GM23338 (cell line): ENCODE measurements at regions not wholly inside any gene's neighbourhood (a gene's known extent, or its start where the extent isn't known, plus 50 kb on each side); places are given as distances from the start of the nearest gene placed in this dataset.

Source experiments
- ATAC-seq: fragments of 200-7000 bp; cut with Tn5 transposase; 3 replicates; pipeline ENCODE4 v1.9.1; 2020
- DNase-seq: peaks from one replicate; pipeline ENCODE4 v3.0.0-alpha.2; 2015; ENCODE audit warnings: low spot score
- H2AFZ ChIP-seq: fragments of 200-600 bp; sonication (generic); 2 replicates; pipeline ENCODE4 v1.8.0; 2016; ENCODE audit warnings: antibody characterized with exemption, mild to moderate bottlenecking, moderate library complexity
- H3F3A ChIP-seq: fragments of 200-600 bp; sonication (generic); replicated peaks from 2 replicates; pipeline ENCODE4 v1.8.0; 2017; ENCODE audit warnings: antibody characterized with exemption, mixed run types, low read depth
- H3K27ac ChIP-seq: fragments of 200-600 bp; sonication (generic); 2 replicates; pipeline ENCODE4 v1.6.1; 2016; ENCODE audit warnings: low read depth
- H3K27me3 ChIP-seq: fragments of 200-600 bp; sonication (generic); 2 replicates; pipeline ENCODE4 v1.8.0; 2016; ENCODE audit warnings: mild to moderate bottlenecking, mixed run types, moderate library complexity; ENCODE audit not compliant: insufficient read depth
- H3K36me3 ChIP-seq: fragments of 200-600 bp; sonication (generic); 2 replicates; pipeline ENCODE4 v1.8.0; 2016; ENCODE audit warnings: mild to moderate bottlenecking; ENCODE audit not compliant: insufficient read depth
- H3K4me1 ChIP-seq: fragments of 200-600 bp; sonication (generic); 2 replicates; pipeline ENCODE4 v1.8.0; 2016; ENCODE audit warnings: mild to moderate bottlenecking, moderate library complexity; ENCODE audit not compliant: insufficient read depth
- H3K4me2 ChIP-seq: fragments of 200-600 bp; sonication (generic); 2 replicates; pipeline ENCODE4 v1.7.1; 2017; ENCODE audit warnings: mixed run types
- H3K4me3 ChIP-seq: fragments of 200-600 bp; sonication (generic); 2 replicates; pipeline ENCODE4 v1.6.1; 2016; ENCODE audit warnings: mixed run types
- H3K79me2 ChIP-seq: fragments of 200-600 bp; sonication (generic); replicated peaks from 2 replicates; pipeline ENCODE4 v1.8.0; 2017; ENCODE audit warnings: mild to moderate bottlenecking; ENCODE audit not compliant: insufficient read depth
- H3K9me2 ChIP-seq: fragments of 200-600 bp; sonication (generic); 2 replicates; pipeline ENCODE4 v1.8.0; 2017; ENCODE audit not compliant: insufficient read depth
- H4K20me1 ChIP-seq: fragments of 200-600 bp; sonication (generic); replicated peaks from 2 replicates; pipeline ENCODE4 v1.8.0; 2017; ENCODE audit warnings: mild to moderate bottlenecking; ENCODE audit not compliant: insufficient read depth
- H3K27ac Mint-ChIP-seq: 2 replicates; pipeline ENCODE4 v1.8.0; 2020; ENCODE audit warnings: inconsistent platforms, mild to moderate bottlenecking, moderate library complexity, mixed read lengths
- H3K27me3 Mint-ChIP-seq: 3 replicates; pipeline ENCODE4 v1.8.0; 2022; ENCODE audit warnings: low read depth, mild to moderate bottlenecking, moderate library complexity, mixed read lengths, inconsistent platforms; ENCODE audit not compliant: insufficient read depth, poor library complexity
- H3K36me3 Mint-ChIP-seq: 3 replicates; pipeline ENCODE4 v1.8.0; 2021; ENCODE audit warnings: low read depth, mild to moderate bottlenecking, inconsistent platforms, moderate library complexity, mixed read lengths
- H3K4me1 Mint-ChIP-seq: 3 replicates; pipeline ENCODE4 v1.8.0; 2020; ENCODE audit warnings: mild to moderate bottlenecking, inconsistent platforms, mixed read lengths
- H3K4me3 Mint-ChIP-seq: 3 replicates; pipeline ENCODE4 v1.8.0; 2021; ENCODE audit warnings: moderate library complexity, mild to moderate bottlenecking, inconsistent platforms, mixed read lengths
- H3K9me3 Mint-ChIP-seq: 3 replicates; pipeline ENCODE4 v1.8.0; 2020; ENCODE audit warnings: moderate library complexity, mild to moderate bottlenecking, inconsistent platforms, mixed read lengths
- CREB1 ChIP-seq: fragments of 250-450 bp; sonication (Bioruptor Pico); IDR thresholded peaks from 2 replicates; pipeline ENCODE4 v1.5.0; 2020; ENCODE audit warnings: low read depth, mild to moderate bottlenecking, moderate library complexity
- EZH2 ChIP-seq: fragments of 200-600 bp; sonication (generic); IDR thresholded peaks from one replicate; pipeline ENCODE4 v1.8.0; 2017; ENCODE audit warnings: antibody characterized with exemption, mild to moderate bottlenecking, low read depth; ENCODE audit not compliant: unreplicated experiment
- EZH2phosphoT487 ChIP-seq: fragments of 200-600 bp; sonication (generic); IDR thresholded peaks from one replicate; pipeline ENCODE4 v1.8.1; 2018; ENCODE audit warnings: antibody characterized with exemption; ENCODE audit not compliant: unreplicated experiment
- JUNB ChIP-seq: IDR thresholded peaks from one replicate; pipeline ENCODE4 v1.6.1; 2016; ENCODE audit warnings: antibody characterized with exemption; ENCODE audit not compliant: unreplicated experiment
- NANOG ChIP-seq: IDR thresholded peaks from 2 replicates; pipeline ENCODE4 v1.6.1; 2016; ENCODE audit warnings: antibody characterized with exemption, borderline replicate concordance
- POLR2AphosphoS5 ChIP-seq: IDR thresholded peaks from 2 replicates; pipeline ENCODE4 v1.6.1; 2016; ENCODE audit warnings: antibody characterized with exemption, low read depth
- STAT1 ChIP-seq: IDR thresholded peaks from one replicate; pipeline ENCODE4 v1.6.1; 2016; ENCODE audit warnings: antibody characterized with exemption; ENCODE audit not compliant: unreplicated experiment
- ZNF114 ChIP-seq: fragments of 250-450 bp; sonication (Bioruptor Pico); IDR thresholded peaks from 2 replicates; pipeline ENCODE4 v1.5.0; 2020; ENCODE audit warnings: mild to moderate bottlenecking, moderate library complexity
- ZNF331 ChIP-seq: fragments of 250-450 bp; sonication (Bioruptor Pico); IDR thresholded peaks from 2 replicates; pipeline ENCODE4 v1.5.0; 2020; ENCODE audit warnings: low read depth, mild to moderate bottlenecking, moderate library complexity
- TF ChIP-seq, protein P1 (sequence below), 2 experiments: fragments of 200-600 bp in 1 of 2; sonication (generic) in 1 of 2; conservative IDR thresholded peaks; 2 replicates each; pipeline versions ENCODE4 v1.5.1 to v1.6.1; 2016 to 2017; ENCODE audit warnings: antibody characterized with exemption in 2 of 2, low read depth in 2 of 2, mild to moderate bottlenecking in 2 of 2, moderate library complexity in 1 of 2
- TF ChIP-seq, protein P2 (sequence below): IDR thresholded peaks from one replicate; pipeline ENCODE4 v1.6.1; 2018; ENCODE audit warnings: antibody characterized with exemption; ENCODE audit not compliant: unreplicated experiment
- TF ChIP-seq, protein P3 (sequence below): fragments of 250-450 bp; sonication (Bioruptor Pico); IDR thresholded peaks from 2 replicates; pipeline ENCODE4 v1.5.0; 2020; ENCODE audit warnings: mild to moderate bottlenecking, moderate library complexity
- TF ChIP-seq, protein P4 (sequence below): IDR thresholded peaks from 2 replicates; pipeline ENCODE4 v1.6.1; 2016; ENCODE audit warnings: antibody characterized with exemption

DNA sequence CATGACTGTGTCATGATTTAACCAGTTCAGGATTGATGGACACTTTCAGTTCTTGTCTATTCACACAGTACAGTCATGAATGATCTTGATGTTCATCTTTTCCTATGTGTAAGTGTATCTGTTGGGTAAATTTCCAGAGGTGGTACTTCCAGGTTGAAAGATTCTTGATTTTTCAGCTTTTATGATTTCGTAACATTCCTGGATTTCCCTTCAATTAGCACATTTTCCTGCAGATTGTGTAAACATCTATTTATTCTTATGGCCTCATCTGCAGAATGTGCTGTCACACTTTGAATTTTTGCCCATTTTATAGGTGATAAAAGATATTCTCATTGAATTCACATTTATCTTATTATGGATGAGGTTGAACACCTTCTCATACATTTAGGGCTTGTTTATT, 222.0 kb upstream of the FOXQ1 start:
- no peaks in the 10 kb centered on the region for H3K79me2 ChIP-seq
- Mint-ChIP-seq H3K9me3 (no peaks in the 10 kb centered on the region; the same call in 2 of the 3 replicates), H3K36me3 (no peaks in the 10 kb centered on the region), H3K27ac (no peak overlapping the region), H3K4me3 (no peak overlapping the region), H3K27me3 (no peaks in the 10 kb centered on the region), H3K4me1 (no peaks in the 10 kb centered on the region)
- no peak overlapping the region for H3K4me3 ChIP-seq
- TF ChIP-seq STAT1 (no peak), EZH2phosphoT487 (no peak), ZNF331 (CRISPR knock-in tag) (no peak), CREB1 (CRISPR knock-in tag) (no peak), POLR2AphosphoS5 (no peak), ZNF114 (CRISPR knock-in tag) (no peak), NANOG (no peak), JUNB (no peak), EZH2 (no peak)
- TF ChIP-seq, protein P1, sequence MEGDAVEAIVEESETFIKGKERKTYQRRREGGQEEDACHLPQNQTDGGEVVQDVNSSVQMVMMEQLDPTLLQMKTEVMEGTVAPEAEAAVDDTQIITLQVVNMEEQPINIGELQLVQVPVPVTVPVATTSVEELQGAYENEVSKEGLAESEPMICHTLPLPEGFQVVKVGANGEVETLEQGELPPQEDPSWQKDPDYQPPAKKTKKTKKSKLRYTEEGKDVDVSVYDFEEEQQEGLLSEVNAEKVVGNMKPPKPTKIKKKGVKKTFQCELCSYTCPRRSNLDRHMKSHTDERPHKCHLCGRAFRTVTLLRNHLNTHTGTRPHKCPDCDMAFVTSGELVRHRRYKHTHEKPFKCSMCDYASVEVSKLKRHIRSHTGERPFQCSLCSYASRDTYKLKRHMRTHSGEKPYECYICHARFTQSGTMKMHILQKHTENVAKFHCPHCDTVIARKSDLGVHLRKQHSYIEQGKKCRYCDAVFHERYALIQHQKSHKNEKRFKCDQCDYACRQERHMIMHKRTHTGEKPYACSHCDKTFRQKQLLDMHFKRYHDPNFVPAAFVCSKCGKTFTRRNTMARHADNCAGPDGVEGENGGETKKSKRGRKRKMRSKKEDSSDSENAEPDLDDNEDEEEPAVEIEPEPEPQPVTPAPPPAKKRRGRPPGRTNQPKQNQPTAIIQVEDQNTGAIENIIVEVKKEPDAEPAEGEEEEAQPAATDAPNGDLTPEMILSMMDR (conservative IDR thresholded peaks at IDR 0.05; ENCODE audit: low read depth in 2 of 2) = no peak
- TF ChIP-seq, protein P2, sequence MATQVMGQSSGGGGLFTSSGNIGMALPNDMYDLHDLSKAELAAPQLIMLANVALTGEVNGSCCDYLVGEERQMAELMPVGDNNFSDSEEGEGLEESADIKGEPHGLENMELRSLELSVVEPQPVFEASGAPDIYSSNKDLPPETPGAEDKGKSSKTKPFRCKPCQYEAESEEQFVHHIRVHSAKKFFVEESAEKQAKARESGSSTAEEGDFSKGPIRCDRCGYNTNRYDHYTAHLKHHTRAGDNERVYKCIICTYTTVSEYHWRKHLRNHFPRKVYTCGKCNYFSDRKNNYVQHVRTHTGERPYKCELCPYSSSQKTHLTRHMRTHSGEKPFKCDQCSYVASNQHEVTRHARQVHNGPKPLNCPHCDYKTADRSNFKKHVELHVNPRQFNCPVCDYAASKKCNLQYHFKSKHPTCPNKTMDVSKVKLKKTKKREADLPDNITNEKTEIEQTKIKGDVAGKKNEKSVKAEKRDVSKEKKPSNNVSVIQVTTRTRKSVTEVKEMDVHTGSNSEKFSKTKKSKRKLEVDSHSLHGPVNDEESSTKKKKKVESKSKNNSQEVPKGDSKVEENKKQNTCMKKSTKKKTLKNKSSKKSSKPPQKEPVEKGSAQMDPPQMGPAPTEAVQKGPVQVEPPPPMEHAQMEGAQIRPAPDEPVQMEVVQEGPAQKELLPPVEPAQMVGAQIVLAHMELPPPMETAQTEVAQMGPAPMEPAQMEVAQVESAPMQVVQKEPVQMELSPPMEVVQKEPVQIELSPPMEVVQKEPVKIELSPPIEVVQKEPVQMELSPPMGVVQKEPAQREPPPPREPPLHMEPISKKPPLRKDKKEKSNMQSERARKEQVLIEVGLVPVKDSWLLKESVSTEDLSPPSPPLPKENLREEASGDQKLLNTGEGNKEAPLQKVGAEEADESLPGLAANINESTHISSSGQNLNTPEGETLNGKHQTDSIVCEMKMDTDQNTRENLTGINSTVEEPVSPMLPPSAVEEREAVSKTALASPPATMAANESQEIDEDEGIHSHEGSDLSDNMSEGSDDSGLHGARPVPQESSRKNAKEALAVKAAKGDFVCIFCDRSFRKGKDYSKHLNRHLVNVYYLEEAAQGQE = no peak
- TF ChIP-seq, protein P3, sequence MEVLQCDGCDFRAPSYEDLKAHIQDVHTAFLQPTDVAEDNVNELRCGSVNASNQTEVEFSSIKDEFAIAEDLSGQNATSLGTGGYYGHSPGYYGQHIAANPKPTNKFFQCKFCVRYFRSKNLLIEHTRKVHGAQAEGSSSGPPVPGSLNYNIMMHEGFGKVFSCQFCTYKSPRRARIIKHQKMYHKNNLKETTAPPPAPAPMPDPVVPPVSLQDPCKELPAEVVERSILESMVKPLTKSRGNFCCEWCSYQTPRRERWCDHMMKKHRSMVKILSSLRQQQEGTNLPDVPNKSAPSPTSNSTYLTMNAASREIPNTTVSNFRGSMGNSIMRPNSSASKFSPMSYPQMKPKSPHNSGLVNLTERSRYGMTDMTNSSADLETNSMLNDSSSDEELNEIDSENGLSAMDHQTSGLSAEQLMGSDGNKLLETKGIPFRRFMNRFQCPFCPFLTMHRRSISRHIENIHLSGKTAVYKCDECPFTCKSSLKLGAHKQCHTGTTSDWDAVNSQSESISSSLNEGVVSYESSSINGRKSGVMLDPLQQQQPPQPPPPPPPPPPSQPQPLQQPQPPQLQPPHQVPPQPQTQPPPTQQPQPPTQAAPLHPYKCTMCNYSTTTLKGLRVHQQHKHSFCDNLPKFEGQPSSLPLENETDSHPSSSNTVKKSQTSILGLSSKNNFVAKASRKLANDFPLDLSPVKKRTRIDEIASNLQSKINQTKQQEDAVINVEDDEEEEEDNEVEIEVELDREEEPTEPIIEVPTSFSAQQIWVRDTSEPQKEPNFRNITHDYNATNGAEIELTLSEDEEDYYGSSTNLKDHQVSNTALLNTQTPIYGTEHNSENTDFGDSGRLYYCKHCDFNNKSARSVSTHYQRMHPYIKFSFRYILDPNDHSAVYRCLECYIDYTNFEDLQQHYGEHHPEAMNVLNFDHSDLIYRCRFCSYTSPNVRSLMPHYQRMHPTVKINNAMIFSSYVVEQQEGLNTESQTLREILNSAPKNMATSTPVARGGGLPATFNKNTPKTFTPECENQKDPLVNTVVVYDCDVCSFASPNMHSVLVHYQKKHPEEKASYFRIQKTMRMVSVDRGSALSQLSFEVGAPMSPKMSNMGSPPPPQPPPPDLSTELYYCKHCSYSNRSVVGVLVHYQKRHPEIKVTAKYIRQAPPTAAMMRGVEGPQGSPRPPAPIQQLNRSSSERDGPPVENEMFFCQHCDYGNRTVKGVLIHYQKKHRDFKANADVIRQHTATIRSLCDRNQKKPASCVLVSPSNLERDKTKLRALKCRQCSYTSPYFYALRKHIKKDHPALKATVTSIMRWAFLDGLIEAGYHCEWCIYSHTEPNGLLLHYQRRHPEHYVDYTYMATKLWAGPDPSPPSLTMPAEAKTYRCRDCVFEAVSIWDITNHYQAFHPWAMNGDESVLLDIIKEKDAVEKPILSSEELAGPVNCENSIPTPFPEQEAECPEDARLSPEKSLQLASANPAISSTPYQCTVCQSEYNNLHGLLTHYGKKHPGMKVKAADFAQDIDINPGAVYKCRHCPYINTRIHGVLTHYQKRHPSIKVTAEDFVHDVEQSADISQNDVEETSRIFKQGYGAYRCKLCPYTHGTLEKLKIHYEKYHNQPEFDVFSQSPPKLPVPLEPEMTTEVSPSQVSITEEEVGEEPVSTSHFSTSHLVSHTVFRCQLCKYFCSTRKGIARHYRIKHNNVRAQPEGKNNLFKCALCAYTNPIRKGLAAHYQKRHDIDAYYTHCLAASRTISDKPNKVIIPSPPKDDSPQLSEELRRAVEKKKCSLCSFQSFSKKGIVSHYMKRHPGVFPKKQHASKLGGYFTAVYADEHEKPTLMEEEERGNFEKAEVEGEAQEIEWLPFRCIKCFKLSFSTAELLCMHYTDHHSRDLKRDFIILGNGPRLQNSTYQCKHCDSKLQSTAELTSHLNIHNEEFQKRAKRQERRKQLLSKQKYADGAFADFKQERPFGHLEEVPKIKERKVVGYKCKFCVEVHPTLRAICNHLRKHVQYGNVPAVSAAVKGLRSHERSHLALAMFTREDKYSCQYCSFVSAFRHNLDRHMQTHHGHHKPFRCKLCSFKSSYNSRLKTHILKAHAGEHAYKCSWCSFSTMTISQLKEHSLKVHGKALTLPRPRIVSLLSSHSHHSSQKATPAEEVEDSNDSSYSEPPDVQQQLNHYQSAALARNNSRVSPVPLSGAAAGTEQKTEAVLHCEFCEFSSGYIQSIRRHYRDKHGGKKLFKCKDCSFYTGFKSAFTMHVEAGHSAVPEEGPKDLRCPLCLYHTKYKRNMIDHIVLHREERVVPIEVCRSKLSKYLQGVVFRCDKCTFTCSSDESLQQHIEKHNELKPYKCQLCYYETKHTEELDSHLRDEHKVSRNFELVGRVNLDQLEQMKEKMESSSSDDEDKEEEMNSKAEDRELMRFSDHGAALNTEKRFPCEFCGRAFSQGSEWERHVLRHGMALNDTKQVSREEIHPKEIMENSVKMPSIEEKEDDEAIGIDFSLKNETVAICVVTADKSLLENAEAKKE = no peak
- TF ChIP-seq, protein P4, sequence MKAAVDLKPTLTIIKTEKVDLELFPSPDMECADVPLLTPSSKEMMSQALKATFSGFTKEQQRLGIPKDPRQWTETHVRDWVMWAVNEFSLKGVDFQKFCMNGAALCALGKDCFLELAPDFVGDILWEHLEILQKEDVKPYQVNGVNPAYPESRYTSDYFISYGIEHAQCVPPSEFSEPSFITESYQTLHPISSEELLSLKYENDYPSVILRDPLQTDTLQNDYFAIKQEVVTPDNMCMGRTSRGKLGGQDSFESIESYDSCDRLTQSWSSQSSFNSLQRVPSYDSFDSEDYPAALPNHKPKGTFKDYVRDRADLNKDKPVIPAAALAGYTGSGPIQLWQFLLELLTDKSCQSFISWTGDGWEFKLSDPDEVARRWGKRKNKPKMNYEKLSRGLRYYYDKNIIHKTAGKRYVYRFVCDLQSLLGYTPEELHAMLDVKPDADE = no peak
- no peaks in the 10 kb centered on the region for H3K36me3 ChIP-seq
- no peak overlapping the region for H3K27ac ChIP-seq
- no peak overlapping the region for H3K4me2 ChIP-seq
- H4K20me1 ChIP-seq = no peaks in the 10 kb centered on the region
- H2AFZ ChIP-seq = no peak overlapping the region
- no peaks in the 10 kb centered on the region for H3K27me3 ChIP-seq
- H3K9me2 ChIP-seq = no peaks in the 10 kb centered on the region
- H3F3A ChIP-seq = no peaks in the 10 kb centered on the region
- no peak for ATAC-seq
- DNase-seq = no peak
- no peaks in the 10 kb centered on the region for H3K4me1 ChIP-seq
